ENCODE measurements at regions not wholly inside any gene's neighbourhood (a gene's known extent, or its start where the extent isn't known, plus 50 kb on each side); places are given as distances from the start of the nearest gene placed in this dataset.

DNA sequence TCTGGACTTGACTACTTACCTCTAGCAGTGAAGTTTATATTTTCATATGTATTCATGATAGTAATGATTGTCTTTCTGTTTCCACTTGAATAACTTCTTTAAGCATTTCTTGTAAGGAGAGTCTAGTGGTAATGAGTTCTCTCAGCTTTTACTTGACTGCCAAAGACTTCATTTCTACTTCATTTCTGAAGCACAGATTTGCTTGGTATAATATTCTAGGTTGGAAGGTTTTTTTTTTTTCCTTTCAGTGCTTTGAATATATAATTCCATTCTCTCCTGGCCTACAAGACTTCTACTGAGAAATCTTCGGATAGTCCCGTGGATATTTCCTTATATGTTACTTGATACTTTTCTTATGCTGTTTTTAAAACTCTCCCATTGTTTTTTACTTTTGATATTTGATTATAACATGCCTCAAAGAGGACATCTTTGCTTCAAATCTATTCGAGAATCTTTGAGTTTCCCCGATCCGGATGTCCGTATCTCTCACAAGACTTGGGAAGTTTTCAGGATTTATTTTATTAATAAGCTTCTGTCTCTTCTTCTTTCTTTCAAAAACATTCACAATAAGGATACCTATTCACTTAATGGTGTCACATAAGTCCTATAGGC lies 1560.0 kb downstream of the PCDH9 start:
- H3K4me3 ChIP-seq, result no peak overlapping the region
- TF ChIP-seq, protein P1, sequence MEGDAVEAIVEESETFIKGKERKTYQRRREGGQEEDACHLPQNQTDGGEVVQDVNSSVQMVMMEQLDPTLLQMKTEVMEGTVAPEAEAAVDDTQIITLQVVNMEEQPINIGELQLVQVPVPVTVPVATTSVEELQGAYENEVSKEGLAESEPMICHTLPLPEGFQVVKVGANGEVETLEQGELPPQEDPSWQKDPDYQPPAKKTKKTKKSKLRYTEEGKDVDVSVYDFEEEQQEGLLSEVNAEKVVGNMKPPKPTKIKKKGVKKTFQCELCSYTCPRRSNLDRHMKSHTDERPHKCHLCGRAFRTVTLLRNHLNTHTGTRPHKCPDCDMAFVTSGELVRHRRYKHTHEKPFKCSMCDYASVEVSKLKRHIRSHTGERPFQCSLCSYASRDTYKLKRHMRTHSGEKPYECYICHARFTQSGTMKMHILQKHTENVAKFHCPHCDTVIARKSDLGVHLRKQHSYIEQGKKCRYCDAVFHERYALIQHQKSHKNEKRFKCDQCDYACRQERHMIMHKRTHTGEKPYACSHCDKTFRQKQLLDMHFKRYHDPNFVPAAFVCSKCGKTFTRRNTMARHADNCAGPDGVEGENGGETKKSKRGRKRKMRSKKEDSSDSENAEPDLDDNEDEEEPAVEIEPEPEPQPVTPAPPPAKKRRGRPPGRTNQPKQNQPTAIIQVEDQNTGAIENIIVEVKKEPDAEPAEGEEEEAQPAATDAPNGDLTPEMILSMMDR (IDR thresholded peaks at IDR 0.05), result no peak
- no peaks in the 10 kb centered on the region for H3K27me3 ChIP-seq
- H3K36me3 ChIP-seq, result no peaks in the 10 kb centered on the region
- H3K9me3 ChIP-seq, result peaks cover 0 to 14% of the 10 kb centered on the region in 2 donors
- no peaks in the 10 kb centered on the region for H3K4me1 ChIP-seq
- DNase-seq (ENCODE audit: low spot score), result no peak
- no peak overlapping the region for H3K27ac ChIP-seq

DNA sequence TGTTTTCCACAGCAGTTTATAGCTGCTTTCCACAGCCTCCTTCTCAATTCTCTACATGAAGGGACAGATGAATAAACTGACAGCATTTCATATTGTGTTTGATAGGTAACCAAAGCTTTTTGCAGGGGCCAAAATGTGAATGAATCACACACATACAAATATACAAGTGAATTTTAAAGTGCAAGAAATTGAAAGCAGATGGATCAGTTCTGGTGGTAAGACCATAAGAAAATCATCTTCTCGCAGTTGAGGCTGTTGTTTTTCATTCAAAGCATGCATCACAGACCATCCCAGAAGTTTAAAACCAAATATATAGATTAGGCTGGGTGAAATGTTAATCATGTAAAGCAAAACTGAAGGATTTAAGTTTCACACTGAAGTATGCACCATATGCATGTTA lies 1569.4 kb downstream of the PCDH9 start:
- no peaks in the 10 kb centered on the region for H3K9me3 ChIP-seq
- TF ChIP-seq, protein P1 (IDR thresholded peaks at IDR 0.05), result no peak
- no peak overlapping the region for H3K27ac ChIP-seq
- DNase-seq (ENCODE audit: low spot score), result no peak
- no peaks in the 10 kb centered on the region for H3K27me3 ChIP-seq
- H3K4me1 ChIP-seq, result no peaks in the 10 kb centered on the region
- H3K36me3 ChIP-seq, result no peaks in the 10 kb centered on the region
- H3K4me3 ChIP-seq, result no peak overlapping the region

DNA sequence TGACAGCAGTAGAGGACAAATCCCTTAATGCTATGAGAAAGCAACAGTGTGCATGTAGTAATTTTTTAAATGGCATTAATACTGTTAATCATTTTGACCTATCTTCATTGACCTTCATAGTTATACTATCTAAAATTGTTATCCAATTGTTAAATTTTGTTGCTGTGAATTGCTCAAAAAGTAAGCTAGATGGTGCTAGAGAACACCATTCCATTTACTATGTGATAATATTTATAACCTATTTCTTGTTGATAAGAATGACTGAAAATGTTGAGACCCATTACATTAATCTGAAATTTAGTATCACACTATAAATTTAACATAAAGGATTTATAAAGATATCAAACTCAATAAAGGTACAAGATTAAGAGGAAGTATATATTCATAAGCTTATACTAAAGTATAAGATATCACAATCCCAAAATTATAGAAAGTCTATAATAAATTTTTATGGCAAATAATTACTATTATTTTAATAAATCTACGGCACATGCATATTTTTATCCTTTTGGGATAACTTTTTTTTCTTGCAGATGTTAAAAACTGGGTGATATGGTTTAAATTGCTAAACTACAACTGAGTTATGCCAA lies 1573.3 kb downstream of the PCDH9 start:
- Histone ChIP-seq H3K4me3 (no peak overlapping the region), H3K36me3 (no peaks in the 10 kb centered on the region), H3K9me3 (no peaks in the 10 kb centered on the region), H3K4me1 (no peaks in the 10 kb centered on the region), H3K27ac (no peak overlapping the region), H3K27me3 (no peaks in the 10 kb centered on the region)
- TF ChIP-seq, protein P1 (IDR thresholded peaks at IDR 0.05), result peak in 1 of 2 donors; percentile 61
- DNase-seq (ENCODE audit: low spot score), result no peak

DNA sequence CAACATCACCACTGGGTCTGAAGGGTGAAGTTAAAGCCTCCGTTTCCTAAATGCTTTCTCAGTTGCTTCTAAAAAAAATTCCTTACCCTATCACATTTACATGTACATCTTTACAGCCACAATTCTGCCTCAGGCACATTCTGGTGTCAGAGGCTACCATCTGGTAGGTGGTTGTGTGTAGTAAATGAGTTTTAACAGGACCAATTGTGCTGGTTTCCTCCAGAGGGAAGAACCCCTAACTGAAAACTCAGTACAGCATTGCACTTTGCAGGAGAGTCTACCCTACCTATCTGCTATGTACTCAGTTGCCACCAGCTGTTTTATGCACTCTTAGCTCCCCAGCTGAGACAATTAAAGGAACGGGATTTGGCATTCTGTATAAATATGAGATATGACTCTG lies 1576.5 kb downstream of the PCDH9 start:
- no peaks in the 10 kb centered on the region for H3K9me3 ChIP-seq
- no peak overlapping the region for H3K4me3 ChIP-seq
- no peak overlapping the region for H3K27ac ChIP-seq
- TF ChIP-seq, protein P1 (IDR thresholded peaks at IDR 0.05), result no peak
- H3K4me1 ChIP-seq, result no peaks in the 10 kb centered on the region
- DNase-seq (ENCODE audit: low spot score), result no peak
- no peaks in the 10 kb centered on the region for H3K27me3 ChIP-seq
- H3K36me3 ChIP-seq, result no peaks in the 10 kb centered on the region

DNA sequence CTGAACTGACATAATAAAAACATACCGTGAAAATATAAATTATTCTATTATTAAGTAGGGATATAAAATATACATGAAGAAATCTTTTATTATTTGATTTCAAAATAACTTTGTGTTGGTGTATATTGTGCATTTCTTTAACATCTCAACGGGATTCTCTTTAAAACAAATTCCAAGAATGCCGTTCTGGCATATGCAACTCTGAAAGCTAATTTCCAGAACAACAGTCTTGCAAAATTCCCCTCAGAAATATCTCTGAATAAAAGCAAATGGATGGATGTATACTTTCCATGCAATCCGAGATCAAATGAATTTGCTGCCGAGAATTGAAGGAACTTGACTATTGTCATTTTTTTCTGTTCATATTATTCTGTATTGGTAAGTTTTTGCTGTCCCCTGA lies 1579.8 kb downstream of the PCDH9 start:
- Histone ChIP-seq H3K36me3 (no peaks in the 10 kb centered on the region), H3K4me1 (no peaks in the 10 kb centered on the region), H3K27me3 (no peaks in the 10 kb centered on the region), H3K4me3 (no peak overlapping the region), H3K9me3 (no peaks in the 10 kb centered on the region), H3K27ac (no peak overlapping the region)
- no peak for DNase-seq (ENCODE audit: low spot score)
- TF ChIP-seq, protein P1 (IDR thresholded peaks at IDR 0.05), result no peak

DNA sequence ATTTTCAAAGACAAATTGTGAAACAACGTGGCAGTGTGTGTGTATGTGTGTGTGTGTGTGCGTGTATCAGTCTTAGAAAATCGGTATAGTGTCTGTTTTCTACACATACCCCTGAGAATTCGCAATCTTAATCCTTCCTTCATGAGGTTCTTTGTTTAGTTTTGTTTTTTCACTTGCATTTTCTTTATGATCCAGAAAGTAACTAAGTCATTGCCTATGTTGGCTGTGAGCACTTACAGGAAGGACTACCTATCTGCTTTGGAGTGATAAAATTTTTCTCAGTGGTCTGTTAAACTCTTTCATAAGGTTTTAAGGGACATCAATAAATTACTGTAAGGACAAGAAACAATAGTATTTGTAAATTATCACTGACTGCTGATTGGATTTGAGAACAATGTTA lies 1587.1 kb downstream of the PCDH9 start:
- Histone ChIP-seq H3K9me3 (no peaks in the 10 kb centered on the region), H3K36me3 (no peaks in the 10 kb centered on the region), H3K4me3 (no peak overlapping the region), H3K27ac (no peak overlapping the region), H3K4me1 (no peaks in the 10 kb centered on the region), H3K27me3 (no peaks in the 10 kb centered on the region)
- no peak for DNase-seq (ENCODE audit: low spot score)
- TF ChIP-seq, protein P1 (IDR thresholded peaks at IDR 0.05), result no peak
